WTC11 (cell line): ENCODE measurements at regions not wholly inside any gene's neighbourhood (a gene's known extent, or its start where the extent isn't known, plus 50 kb on each side); places are given as distances from the start of the nearest gene placed in this dataset.

Source experiments
- ATAC-seq: fragments of 200-7000 bp; cut with Tn5 transposase; 2 replicates; pipeline ENCODE4 v1.10.0; 2021; ENCODE audit warnings: mild to moderate bottlenecking, moderate library complexity
- CTCF ChIA-PET: fragments of 300-600 bp; sonication (Branson Sonifier 250); formaldehyde crosslinking; loops from one replicate; lab custom pipeline; 2021; ENCODE audit warnings: antibody characterized with exemption; lab: Charles Lee
- POLR2A ChIA-PET: fragments of 350-600 bp; sonication (Branson Sonifier 250); formaldehyde crosslinking; loops from one replicate; lab custom pipeline; 2021; ENCODE audit warnings: antibody characterized with exemption; lab: Charles Lee
- DNase-seq: peaks from one replicate; pipeline ENCODE4 v3.0.0; 2021; ENCODE audit warnings: low spot score
- H3K27ac Mint-ChIP-seq: 2 replicates; pipeline ENCODE4 v1.8.0; 2021; ENCODE audit warnings: mixed read lengths
- H3K27me3 Mint-ChIP-seq: 2 replicates; pipeline ENCODE4 v1.8.0; 2021; ENCODE audit warnings: low read depth, mild to moderate bottlenecking, moderate library complexity, mixed read lengths
- H3K36me3 Mint-ChIP-seq: 2 replicates; pipeline ENCODE4 v1.8.0; 2021; ENCODE audit warnings: mixed read lengths
- H3K4me1 Mint-ChIP-seq: 2 replicates; pipeline ENCODE4 v1.8.0; 2022; ENCODE audit warnings: mixed read lengths
- H3K4me3 Mint-ChIP-seq: 2 replicates; pipeline ENCODE4 v1.8.0; 2021; ENCODE audit warnings: mild to moderate bottlenecking, moderate library complexity, mixed read lengths
- H3K9me3 Mint-ChIP-seq: 2 replicates; pipeline ENCODE4 v1.8.0; 2021; ENCODE audit warnings: mixed read lengths
- CREM ChIP-seq: sonication (generic); formaldehyde crosslinking; IDR thresholded peaks from 2 replicates; pipeline ENCODE4 v1.8.1; 2022; ENCODE audit warnings: mild to moderate bottlenecking, missing genetic modification reagents, moderate library complexity
- E2F1 ChIP-seq: sonication (generic); formaldehyde crosslinking; IDR thresholded peaks from 2 replicates; pipeline ENCODE4 v1.8.0; 2022; ENCODE audit warnings: mild to moderate bottlenecking, missing genetic modification reagents
- E2F4 ChIP-seq: sonication (generic); formaldehyde crosslinking; IDR thresholded peaks from 2 replicates; pipeline ENCODE4 v1.8.1; 2022; ENCODE audit warnings: low read depth, mild to moderate bottlenecking, moderate library complexity, missing genetic modification reagents, borderline replicate concordance
- ELF4 ChIP-seq: sonication (generic); formaldehyde crosslinking; IDR thresholded peaks from 2 replicates; pipeline ENCODE4 v1.8.1; 2022; ENCODE audit warnings: low read depth, mild to moderate bottlenecking, moderate library complexity, missing genetic modification reagents
- EMX1 ChIP-seq: fragments of 250-450 bp; sonication (Bioruptor Pico); IDR thresholded peaks from 2 replicates; pipeline ENCODE4 v1.8.0; 2021; ENCODE audit warnings: mild to moderate bottlenecking
- IRF1 ChIP-seq: sonication (generic); formaldehyde crosslinking; IDR thresholded peaks from 2 replicates; pipeline ENCODE4 v1.8.0; 2023; ENCODE audit warnings: missing genetic modification reagents
- JAZF1 ChIP-seq: fragments of 250-450 bp; sonication (Bioruptor Pico); IDR thresholded peaks from 2 replicates; pipeline ENCODE4 v1.9.0; 2021; ENCODE audit warnings: moderate library complexity, mild to moderate bottlenecking, inconsistent platforms
- MXD4 ChIP-seq: fragments of 250-450 bp; sonication (Bioruptor Pico); IDR thresholded peaks from 2 replicates; pipeline ENCODE4 v1.8.0; 2021; ENCODE audit warnings: mild to moderate bottlenecking, moderate library complexity, borderline replicate concordance
- SOX15 ChIP-seq: fragments of 250-450 bp; sonication (Bioruptor Pico); IDR thresholded peaks from 2 replicates; pipeline ENCODE4 v1.9.0; 2021; ENCODE audit warnings: mild to moderate bottlenecking
- ZNF219 ChIP-seq: sonication (generic); formaldehyde crosslinking; IDR thresholded peaks from 2 replicates; pipeline ENCODE4 v1.8.0; 2023; ENCODE audit warnings: missing genetic modification reagents, mild to moderate bottlenecking, borderline replicate concordance
- ZNF396 ChIP-seq: fragments of 250-450 bp; sonication (Bioruptor Pico); IDR thresholded peaks from 2 replicates; pipeline ENCODE4 v1.8.0; 2021; ENCODE audit warnings: mild to moderate bottlenecking, moderate library complexity, borderline replicate concordance
- ZNF423 ChIP-seq: fragments of 250-450 bp; sonication (Bioruptor Pico); IDR thresholded peaks from 2 replicates; pipeline ENCODE4 v2.1.2; 2022; ENCODE audit warnings: mild to moderate bottlenecking, moderate library complexity
- TF ChIP-seq, protein P1 (sequence below): sonication (generic); formaldehyde crosslinking; IDR thresholded peaks from 2 replicates; pipeline ENCODE4 v1.8.1; 2023; ENCODE audit warnings: mild to moderate bottlenecking, missing genetic modification reagents, borderline replicate concordance
- TF ChIP-seq, protein P2 (sequence below): fragments of 250-450 bp; sonication (Bioruptor Pico); IDR thresholded peaks from 2 replicates; pipeline ENCODE4 v1.9.0; 2021; ENCODE audit warnings: mild to moderate bottlenecking
- TF ChIP-seq, protein P3 (sequence below): sonication (generic); formaldehyde crosslinking; IDR thresholded peaks from 2 replicates; pipeline ENCODE4 v1.8.1; 2022; ENCODE audit warnings: mild to moderate bottlenecking, moderate library complexity, missing genetic modification reagents

DNA sequence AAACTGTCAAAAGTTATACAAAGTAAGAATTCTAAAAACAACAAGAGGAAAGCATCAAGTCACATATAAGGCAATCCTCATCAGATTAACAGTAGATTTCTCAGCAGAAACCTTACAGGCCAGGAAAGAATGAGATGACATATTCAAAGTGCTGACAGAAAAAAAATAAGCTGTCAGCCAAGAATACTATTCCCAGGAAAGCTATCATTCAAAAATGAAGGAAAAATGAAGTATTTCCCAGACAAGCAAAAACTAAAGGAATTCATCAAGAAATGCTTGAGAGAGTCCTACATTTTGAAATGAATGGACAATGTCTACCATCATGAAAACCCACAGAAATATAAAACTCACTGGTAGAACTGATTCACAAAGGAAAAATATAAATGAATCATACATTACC, 268.9 kb upstream of the OSR1 start:
- H3K4me1 Mint-ChIP-seq: no peaks in the 10 kb centered on the region
- ATAC-seq (no peak), DNase-seq (no peak)
- H3K27me3 Mint-ChIP-seq: no peaks in the 10 kb centered on the region
- no peak overlapping the region for H3K27ac Mint-ChIP-seq
- TF ChIP-seq, protein P1, sequence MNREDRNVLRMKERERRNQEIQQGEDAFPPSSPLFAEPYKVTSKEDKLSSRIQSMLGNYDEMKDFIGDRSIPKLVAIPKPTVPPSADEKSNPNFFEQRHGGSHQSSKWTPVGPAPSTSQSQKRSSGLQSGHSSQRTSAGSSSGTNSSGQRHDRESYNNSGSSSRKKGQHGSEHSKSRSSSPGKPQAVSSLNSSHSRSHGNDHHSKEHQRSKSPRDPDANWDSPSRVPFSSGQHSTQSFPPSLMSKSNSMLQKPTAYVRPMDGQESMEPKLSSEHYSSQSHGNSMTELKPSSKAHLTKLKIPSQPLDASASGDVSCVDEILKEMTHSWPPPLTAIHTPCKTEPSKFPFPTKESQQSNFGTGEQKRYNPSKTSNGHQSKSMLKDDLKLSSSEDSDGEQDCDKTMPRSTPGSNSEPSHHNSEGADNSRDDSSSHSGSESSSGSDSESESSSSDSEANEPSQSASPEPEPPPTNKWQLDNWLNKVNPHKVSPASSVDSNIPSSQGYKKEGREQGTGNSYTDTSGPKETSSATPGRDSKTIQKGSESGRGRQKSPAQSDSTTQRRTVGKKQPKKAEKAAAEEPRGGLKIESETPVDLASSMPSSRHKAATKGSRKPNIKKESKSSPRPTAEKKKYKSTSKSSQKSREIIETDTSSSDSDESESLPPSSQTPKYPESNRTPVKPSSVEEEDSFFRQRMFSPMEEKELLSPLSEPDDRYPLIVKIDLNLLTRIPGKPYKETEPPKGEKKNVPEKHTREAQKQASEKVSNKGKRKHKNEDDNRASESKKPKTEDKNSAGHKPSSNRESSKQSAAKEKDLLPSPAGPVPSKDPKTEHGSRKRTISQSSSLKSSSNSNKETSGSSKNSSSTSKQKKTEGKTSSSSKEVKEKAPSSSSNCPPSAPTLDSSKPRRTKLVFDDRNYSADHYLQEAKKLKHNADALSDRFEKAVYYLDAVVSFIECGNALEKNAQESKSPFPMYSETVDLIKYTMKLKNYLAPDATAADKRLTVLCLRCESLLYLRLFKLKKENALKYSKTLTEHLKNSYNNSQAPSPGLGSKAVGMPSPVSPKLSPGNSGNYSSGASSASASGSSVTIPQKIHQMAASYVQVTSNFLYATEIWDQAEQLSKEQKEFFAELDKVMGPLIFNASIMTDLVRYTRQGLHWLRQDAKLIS (CRISPR knock-in tag): no peak
- TF ChIP-seq E2F1 (CRISPR knock-in tag): no peak
- TF ChIP-seq E2F4 (CRISPR knock-in tag): no peak
- POLR2A ChIA-PET: no interaction called here
- no peak overlapping the region for H3K4me3 Mint-ChIP-seq
- no peaks in the 10 kb centered on the region for H3K36me3 Mint-ChIP-seq
- H3K9me3 Mint-ChIP-seq: peaks cover 19% of the 10 kb centered on the region
- CTCF ChIA-PET: no interaction called here

DNA sequence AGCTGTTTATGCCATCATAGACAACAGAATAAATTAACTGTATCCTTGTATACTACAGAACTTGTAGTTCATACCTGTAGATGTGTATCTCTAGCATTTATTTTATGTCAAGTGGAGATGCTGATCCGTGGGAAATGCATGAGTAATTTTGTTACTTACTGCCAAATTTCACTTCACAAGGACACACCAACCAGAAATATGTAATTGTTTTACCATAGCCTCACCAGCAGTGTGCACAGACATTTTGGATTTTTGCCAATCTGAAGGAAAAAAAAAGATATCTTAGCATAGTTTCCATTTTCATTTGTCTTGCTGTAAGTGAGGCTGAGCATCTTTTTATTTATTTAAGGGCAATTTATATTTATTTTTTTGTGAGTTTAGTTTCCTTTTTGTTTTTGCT, 265.1 kb upstream of the OSR1 start:
- no peak for ATAC-seq
- H3K9me3 Mint-ChIP-seq: peaks cover 28% of the 10 kb centered on the region
- no peak for DNase-seq
- H3K27ac Mint-ChIP-seq: no peak overlapping the region
- no peak overlapping the region for H3K4me3 Mint-ChIP-seq
- H3K36me3 Mint-ChIP-seq: no peaks in the 10 kb centered on the region
- POLR2A ChIA-PET: no interaction called here
- TF ChIP-seq MXD4 (CRISPR knock-in tag) (no peak), ZNF219 (CRISPR knock-in tag) (no peak), ELF4 (CRISPR knock-in tag) (no peak), EMX1 (no peak), CREM (CRISPR knock-in tag) (no peak), SOX15 (CRISPR knock-in tag) (no peak), JAZF1 (CRISPR knock-in tag) (no peak), ZNF423 (CRISPR knock-in tag) (no peak), ZNF396 (CRISPR knock-in tag) (no peak), IRF1 (CRISPR knock-in tag) (no peak)
- TF ChIP-seq, protein P2, sequence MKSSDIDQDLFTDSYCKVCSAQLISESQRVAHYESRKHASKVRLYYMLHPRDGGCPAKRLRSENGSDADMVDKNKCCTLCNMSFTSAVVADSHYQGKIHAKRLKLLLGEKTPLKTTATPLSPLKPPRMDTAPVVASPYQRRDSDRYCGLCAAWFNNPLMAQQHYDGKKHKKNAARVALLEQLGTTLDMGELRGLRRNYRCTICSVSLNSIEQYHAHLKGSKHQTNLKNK (CRISPR knock-in tag): no peak
- TF ChIP-seq, protein P3, sequence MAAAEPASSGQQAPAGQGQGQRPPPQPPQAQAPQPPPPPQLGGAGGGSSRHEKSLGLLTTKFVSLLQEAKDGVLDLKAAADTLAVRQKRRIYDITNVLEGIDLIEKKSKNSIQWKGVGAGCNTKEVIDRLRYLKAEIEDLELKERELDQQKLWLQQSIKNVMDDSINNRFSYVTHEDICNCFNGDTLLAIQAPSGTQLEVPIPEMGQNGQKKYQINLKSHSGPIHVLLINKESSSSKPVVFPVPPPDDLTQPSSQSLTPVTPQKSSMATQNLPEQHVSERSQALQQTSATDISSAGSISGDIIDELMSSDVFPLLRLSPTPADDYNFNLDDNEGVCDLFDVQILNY: no peak
- no peaks in the 10 kb centered on the region for H3K27me3 Mint-ChIP-seq
- CTCF ChIA-PET: no interaction called here
- no peaks in the 10 kb centered on the region for H3K4me1 Mint-ChIP-seq
